ENCODE measurements at regions not wholly inside any gene's neighbourhood (a gene's known extent, or its start where the extent isn't known, plus 50 kb on each side); places are given as distances from the start of the nearest gene placed in this dataset.

- no peak overlapping the region for H3K27ac Mint-ChIP-seq
- H3K4me3 Mint-ChIP-seq (ENCODE audit: low read depth) = no peak overlapping the region
- no peaks in the 10 kb centered on the region for H3K36me3 Mint-ChIP-seq (ENCODE audit: low read depth)
- intact Hi-C loops (cut with micrococcal nuclease) = no loop called here
- H3K27me3 Mint-ChIP-seq (ENCODE audit: low read depth) = no peaks in the 10 kb centered on the region
- H3K9me3 Mint-ChIP-seq = peaks cover 32% of the 10 kb centered on the region
- H3K4me1 Mint-ChIP-seq (ENCODE audit: low read depth) = no peaks in the 10 kb centered on the region
- DNase-seq (ENCODE audit: low spot score) = no peak
Observed at GRCh38 chr4:160872491-160872890, 1291.3 kb downstream of the FSTL5 start.

- Mint-ChIP-seq H3K4me3 (ENCODE audit: low read depth) (no peak overlapping the region), H3K9me3 (peaks cover 49% of the 10 kb centered on the region)
Observed at GRCh38 chr4:160877087-160877790, 1286.6 kb downstream of the FSTL5 start.

GRCh38 chr4:160880180-160880579 lies 1283.6 kb downstream of the FSTL5 start:
- Mint-ChIP-seq H3K4me3 (ENCODE audit: low read depth) (no peak overlapping the region), H3K27me3 (ENCODE audit: low read depth) (no peaks in the 10 kb centered on the region)

More at GRCh38 chr4:160877087-160877790, 1286.6 kb downstream of the FSTL5 start:
- Mint-ChIP-seq H3K36me3 (ENCODE audit: low read depth) (no peaks in the 10 kb centered on the region), H3K27ac (no peak overlapping the region), H3K4me1 (ENCODE audit: low read depth) (no peaks in the 10 kb centered on the region), H3K27me3 (ENCODE audit: low read depth) (no peaks in the 10 kb centered on the region)
- DNase-seq (ENCODE audit: low spot score) = no peak
- intact Hi-C loops (cut with micrococcal nuclease) = no loop called here

GRCh38 chr4:160887668-160888067 lies 1276.1 kb downstream of the FSTL5 start:
- no peaks in the 10 kb centered on the region for H3K36me3 Mint-ChIP-seq (ENCODE audit: low read depth)
- H3K27me3 Mint-ChIP-seq (ENCODE audit: low read depth) = no peaks in the 10 kb centered on the region
- H3K4me3 Mint-ChIP-seq (ENCODE audit: low read depth) = no peak overlapping the region
- no peak for DNase-seq (ENCODE audit: low spot score)
- peaks cover 17% of the 10 kb centered on the region for H3K9me3 Mint-ChIP-seq
- intact Hi-C loops (cut with micrococcal nuclease) = no loop called here
- H3K27ac Mint-ChIP-seq = no peak overlapping the region
- H3K4me1 Mint-ChIP-seq (ENCODE audit: low read depth) = no peaks in the 10 kb centered on the region

More at GRCh38 chr4:160880180-160880579, 1283.6 kb downstream of the FSTL5 start:
- intact Hi-C loops (cut with micrococcal nuclease) = no loop called here
- peaks cover 53% of the 10 kb centered on the region for H3K9me3 Mint-ChIP-seq
- no peaks in the 10 kb centered on the region for H3K36me3 Mint-ChIP-seq (ENCODE audit: low read depth)
- no peaks in the 10 kb centered on the region for H3K4me1 Mint-ChIP-seq (ENCODE audit: low read depth)
- no peak overlapping the region for H3K27ac Mint-ChIP-seq
- no peak for DNase-seq (ENCODE audit: low spot score)

GRCh38 chr4:160894128-160894527 lies 1269.7 kb downstream of the FSTL5 start:
- no peaks in the 10 kb centered on the region for H3K27me3 Mint-ChIP-seq (ENCODE audit: low read depth)
- H3K4me1 Mint-ChIP-seq (ENCODE audit: low read depth) = no peaks in the 10 kb centered on the region
- intact Hi-C loops (cut with micrococcal nuclease) = no loop called here
- H3K9me3 Mint-ChIP-seq = peaks cover 28% of the 10 kb centered on the region
- no peak overlapping the region for H3K27ac Mint-ChIP-seq
- H3K4me3 Mint-ChIP-seq (ENCODE audit: low read depth) = no peak overlapping the region
- no peaks in the 10 kb centered on the region for H3K36me3 Mint-ChIP-seq (ENCODE audit: low read depth)
- DNase-seq (ENCODE audit: low spot score) = no peak

GRCh38 chr4:160894809-160895208 lies 1269.0 kb downstream of the FSTL5 start:
- no peaks in the 10 kb centered on the region for H3K36me3 Mint-ChIP-seq (ENCODE audit: low read depth)
- no peak overlapping the region for H3K4me3 Mint-ChIP-seq (ENCODE audit: low read depth)
- H3K27me3 Mint-ChIP-seq (ENCODE audit: low read depth) = no peaks in the 10 kb centered on the region
- H3K4me1 Mint-ChIP-seq (ENCODE audit: low read depth) = no peaks in the 10 kb centered on the region
- no peak for DNase-seq (ENCODE audit: low spot score)
- intact Hi-C loops (cut with micrococcal nuclease) = no loop called here
- peaks cover 30% of the 10 kb centered on the region for H3K9me3 Mint-ChIP-seq
- H3K27ac Mint-ChIP-seq = no peak overlapping the region

GRCh38 chr4:160927311-160927710 lies 1236.5 kb downstream of the FSTL5 start:
- intact Hi-C loops (cut with micrococcal nuclease) = no loop called here
- DNase-seq (ENCODE audit: low spot score) = no peak
- Mint-ChIP-seq H3K9me3 (peaks cover 21% of the 10 kb centered on the region), H3K4me3 (ENCODE audit: low read depth) (no peak overlapping the region), H3K27ac (no peak overlapping the region), H3K36me3 (ENCODE audit: low read depth) (no peaks in the 10 kb centered on the region), H3K4me1 (ENCODE audit: low read depth) (no peaks in the 10 kb centered on the region), H3K27me3 (ENCODE audit: low read depth) (no peaks in the 10 kb centered on the region)

GRCh38 chr4:160928482-160928881 lies 1235.3 kb downstream of the FSTL5 start:
- H3K27ac Mint-ChIP-seq = no peak overlapping the region
- intact Hi-C loops (cut with micrococcal nuclease) = no loop called here
- no peak for DNase-seq (ENCODE audit: low spot score)
- H3K36me3 Mint-ChIP-seq (ENCODE audit: low read depth) = no peaks in the 10 kb centered on the region
- no peak overlapping the region for H3K4me3 Mint-ChIP-seq (ENCODE audit: low read depth)
- H3K9me3 Mint-ChIP-seq = peaks cover 21% of the 10 kb centered on the region
- H3K4me1 Mint-ChIP-seq (ENCODE audit: low read depth) = no peaks in the 10 kb centered on the region
- no peaks in the 10 kb centered on the region for H3K27me3 Mint-ChIP-seq (ENCODE audit: low read depth)

GRCh38 chr4:160947653-160948052 lies 1216.1 kb downstream of the FSTL5 start:
- Mint-ChIP-seq H3K27ac (no peak overlapping the region), H3K27me3 (ENCODE audit: low read depth) (no peaks in the 10 kb centered on the region), H3K4me3 (ENCODE audit: low read depth) (no peak overlapping the region), H3K9me3 (peaks cover 18% of the 10 kb centered on the region), H3K36me3 (ENCODE audit: low read depth) (no peaks in the 10 kb centered on the region), H3K4me1 (ENCODE audit: low read depth) (no peaks in the 10 kb centered on the region)
- intact Hi-C loops (cut with micrococcal nuclease) = no loop called here
- no peak for DNase-seq (ENCODE audit: low spot score)

GRCh38 chr4:160956875-160957274 lies 1206.9 kb downstream of the FSTL5 start:
- Mint-ChIP-seq H3K27me3 (ENCODE audit: low read depth) (no peaks in the 10 kb centered on the region), H3K27ac (no peak overlapping the region), H3K4me1 (ENCODE audit: low read depth) (no peaks in the 10 kb centered on the region), H3K4me3 (ENCODE audit: low read depth) (no peak overlapping the region), H3K36me3 (ENCODE audit: low read depth) (no peaks in the 10 kb centered on the region), H3K9me3 (peaks cover 15% of the 10 kb centered on the region)
- intact Hi-C loops (cut with micrococcal nuclease) = no loop called here
- DNase-seq (ENCODE audit: low spot score) = no peak

GRCh38 chr4:160969925-160970324 lies 1193.9 kb downstream of the FSTL5 start:
- no peaks in the 10 kb centered on the region for H3K36me3 Mint-ChIP-seq (ENCODE audit: low read depth)
- no peaks in the 10 kb centered on the region for H3K27me3 Mint-ChIP-seq (ENCODE audit: low read depth)
- intact Hi-C loops (cut with micrococcal nuclease) = no loop called here
- no peak for DNase-seq (ENCODE audit: low spot score)
- H3K27ac Mint-ChIP-seq = no peak overlapping the region
- no peaks in the 10 kb centered on the region for H3K4me1 Mint-ChIP-seq (ENCODE audit: low read depth)
- H3K4me3 Mint-ChIP-seq (ENCODE audit: low read depth) = no peak overlapping the region
- H3K9me3 Mint-ChIP-seq = peaks cover 30% of the 10 kb centered on the region

- H3K27me3 Mint-ChIP-seq (ENCODE audit: low read depth) = no peaks in the 10 kb centered on the region
- no peak for DNase-seq (ENCODE audit: low spot score)
- no peaks in the 10 kb centered on the region for H3K4me1 Mint-ChIP-seq (ENCODE audit: low read depth)
- no peak overlapping the region for H3K27ac Mint-ChIP-seq
- H3K9me3 Mint-ChIP-seq = peaks cover 20% of the 10 kb centered on the region
- intact Hi-C loops (cut with micrococcal nuclease) = no loop called here
- no peak overlapping the region for H3K4me3 Mint-ChIP-seq (ENCODE audit: low read depth)
- H3K36me3 Mint-ChIP-seq (ENCODE audit: low read depth) = no peaks in the 10 kb centered on the region
Observed at GRCh38 chr4:160980091-160980490, 1183.7 kb downstream of the FSTL5 start.

GRCh38 chr4:160981083-160981482 lies 1182.7 kb downstream of the FSTL5 start:
- no peak overlapping the region for H3K27ac Mint-ChIP-seq
- no peaks in the 10 kb centered on the region for H3K36me3 Mint-ChIP-seq (ENCODE audit: low read depth)
- no peak for DNase-seq (ENCODE audit: low spot score)
- no peaks in the 10 kb centered on the region for H3K4me1 Mint-ChIP-seq (ENCODE audit: low read depth)
- no peaks in the 10 kb centered on the region for H3K27me3 Mint-ChIP-seq (ENCODE audit: low read depth)
- H3K9me3 Mint-ChIP-seq = peaks cover 16% of the 10 kb centered on the region
- no peak overlapping the region for H3K4me3 Mint-ChIP-seq (ENCODE audit: low read depth)
- intact Hi-C loops (cut with micrococcal nuclease) = no loop called here

- intact Hi-C loops (cut with micrococcal nuclease) = no loop called here
- H3K4me1 Mint-ChIP-seq (ENCODE audit: low read depth) = no peaks in the 10 kb centered on the region
- peaks cover 13% of the 10 kb centered on the region for H3K9me3 Mint-ChIP-seq
- H3K27me3 Mint-ChIP-seq (ENCODE audit: low read depth) = no peaks in the 10 kb centered on the region
- no peak for DNase-seq (ENCODE audit: low spot score)
- no peak overlapping the region for H3K27ac Mint-ChIP-seq
- no peaks in the 10 kb centered on the region for H3K36me3 Mint-ChIP-seq (ENCODE audit: low read depth)
- no peak overlapping the region for H3K4me3 Mint-ChIP-seq (ENCODE audit: low read depth)
Observed at GRCh38 chr4:160983035-160983434, 1180.8 kb downstream of the FSTL5 start.

Data from activated T-helper 2 cell treated with anti-CD3 and anti-CD28 coated beads, Interferon-gamma antibody, Interleukin-2, Interleukin-4, amounts not matched to agents 10 μg/mL and 5 μg/mL and 100 μg/mL, durations not matched to agents 14 hours and 24 hours and 36 hours (primary cell).